HEK293T (cell line): ENCODE measurements at regions not wholly inside any gene's neighbourhood (a gene's known extent, or its start where the extent isn't known, plus 50 kb on each side); places are given as distances from the start of the nearest gene placed in this dataset.

Source experiments
- CTCF ChIA-PET: fragments of 350-600 bp; formaldehyde crosslinking; extraction: SDS; loops from one replicate; lab custom pipeline; 2021; ENCODE audit warnings: antibody characterized with exemption, inconsistent platforms; lab: Yijun Ruan, JAX
- POLR2A ChIA-PET: fragments of 350-600 bp; formaldehyde crosslinking; extraction: SDS; loops from one replicate; lab custom pipeline; 2020; ENCODE audit warnings: antibody characterized with exemption, inconsistent platforms; lab: Yijun Ruan, JAX
- DNase-seq: peaks from one replicate; pipeline ENCODE4 v3.0.0; 2012; ENCODE audit warnings: mixed read lengths; ENCODE audit errors: extremely low spot score
- ARNT ChIP-seq: fragments of 450-650 bp; IDR thresholded peaks from 2 replicates; pipeline ENCODE4 v1.6.1; 2017; ENCODE audit warnings: mild to moderate bottlenecking
- BHLHE40 ChIP-seq: fragments of 450-650 bp; IDR thresholded peaks from 2 replicates; pipeline ENCODE4 v1.6.1; 2016; ENCODE audit warnings: mild to moderate bottlenecking, moderate library complexity, borderline replicate concordance
- CTBP1 ChIP-seq: fragments of 450-650 bp; IDR thresholded peaks from 2 replicates; pipeline ENCODE4 v1.6.1; 2016; ENCODE audit warnings: borderline replicate concordance
- ELF4 ChIP-seq: fragments of 450-650 bp; IDR thresholded peaks from 2 replicates; pipeline ENCODE4 v1.6.1; 2017; ENCODE audit warnings: antibody characterized with exemption
- FOXA1 ChIP-seq: fragments of 450-650 bp; IDR thresholded peaks from 2 replicates; pipeline ENCODE4 v1.6.1; 2016; ENCODE audit warnings: mild to moderate bottlenecking
- FOXK2 ChIP-seq: fragments of 450-650 bp; IDR thresholded peaks from 2 replicates; pipeline ENCODE4 v1.6.1; 2016; ENCODE audit warnings: mild to moderate bottlenecking
- FOXM1 ChIP-seq: fragments of 450-650 bp; IDR thresholded peaks from 2 replicates; pipeline ENCODE4 v1.6.1; 2017; ENCODE audit warnings: mild to moderate bottlenecking, borderline replicate concordance
- HDGF ChIP-seq: fragments of 450-650 bp; IDR thresholded peaks from 2 replicates; pipeline ENCODE4 v1.6.1; 2017; ENCODE audit warnings: antibody characterized with exemption, borderline replicate concordance
- L3MBTL2 ChIP-seq: fragments of 450-650 bp; conservative IDR thresholded peaks from 2 replicates; pipeline ENCODE4 v1.6.1; 2016; ENCODE audit warnings: mild to moderate bottlenecking
- LEF1 ChIP-seq: fragments of 450-650 bp; IDR thresholded peaks from 2 replicates; pipeline ENCODE4 v1.6.1; 2017; ENCODE audit warnings: mild to moderate bottlenecking, borderline replicate concordance
- NFRKB ChIP-seq: fragments of 450-650 bp; IDR thresholded peaks from 2 replicates; pipeline ENCODE4 v1.6.1; 2016; ENCODE audit warnings: mild to moderate bottlenecking, moderate library complexity
- PKNOX1 ChIP-seq: fragments of 450-650 bp; IDR thresholded peaks from 2 replicates; pipeline ENCODE4 v1.6.1; 2016
- SP1 ChIP-seq: fragments of 450-650 bp; IDR thresholded peaks from 2 replicates; pipeline ENCODE4 v1.6.1; 2017
- SUZ12 ChIP-seq: fragments of 450-650 bp; IDR thresholded peaks from 2 replicates; pipeline ENCODE4 v1.6.1; 2016; ENCODE audit warnings: mild to moderate bottlenecking
- TARDBP ChIP-seq: fragments of 450-650 bp; IDR thresholded peaks from 2 replicates; pipeline ENCODE4 v1.6.1; 2016
- ZNF384 ChIP-seq: fragments of 450-650 bp; IDR thresholded peaks from 2 replicates; pipeline ENCODE4 v1.6.1; 2016

GRCh38 chr2:107430006-107430405, 396.7 kb upstream of the RGPD4 start:
- ChIA-PET CTCF (no interaction called here), POLR2A (no interaction called here)
- DNase-seq: no peak
- TF ChIP-seq FOXM1: no peak

GRCh38 chr2:107430596-107431266, 396.0 kb upstream of the RGPD4 start:
- TF ChIP-seq SP1 (no peak), SUZ12 (no peak), ELF4 (no peak), FOXA1 (no peak), CTBP1 (no peak), BHLHE40 (no peak), PKNOX1 (no peak), L3MBTL2 (no peak), ZNF384 (no peak), NFRKB (no peak)
- no peak for DNase-seq
- ChIA-PET CTCF (no interaction called here), POLR2A (no interaction called here)

DNA sequence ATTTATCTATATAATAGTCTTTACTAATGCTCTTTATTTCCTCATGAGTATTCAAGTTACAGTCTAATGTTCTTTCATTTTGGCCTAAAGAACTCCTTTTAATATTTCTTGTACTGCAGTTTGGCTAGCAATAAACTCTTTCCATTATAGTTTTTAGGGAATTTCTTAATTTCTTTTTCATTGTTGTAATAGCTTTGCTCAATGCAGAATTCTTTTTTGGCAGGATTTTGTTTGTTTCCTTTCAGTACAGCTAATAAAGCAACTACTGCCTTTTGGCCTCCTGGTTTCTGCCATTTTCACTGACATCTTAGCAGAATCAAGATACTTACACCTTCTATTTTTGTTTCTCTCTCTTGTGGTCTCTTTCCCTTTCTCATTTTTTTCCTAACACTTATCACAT, 390.4 kb upstream of the RGPD4 start:
- ChIA-PET CTCF (no interaction called here), POLR2A (no interaction called here)
- no peak for DNase-seq
- TF ChIP-seq LEF1 (no peak), ZNF384 (no peak), PKNOX1 (no peak)

- CTCF ChIA-PET: no interaction called here
- no peak for TF ChIP-seq LEF1
- POLR2A ChIA-PET: no interaction called here
- no peak for DNase-seq
These were observed 389.4 kb upstream of the RGPD4 start for GRCh38 chr2:107437265-107437664.

GRCh38 chr2:107437807-107438206, 388.9 kb upstream of the RGPD4 start:
- ChIA-PET CTCF (no interaction called here), POLR2A (no interaction called here)
- TF ChIP-seq SP1 (no peak), ARNT (no peak), L3MBTL2 (no peak)
- DNase-seq: no peak

DNA sequence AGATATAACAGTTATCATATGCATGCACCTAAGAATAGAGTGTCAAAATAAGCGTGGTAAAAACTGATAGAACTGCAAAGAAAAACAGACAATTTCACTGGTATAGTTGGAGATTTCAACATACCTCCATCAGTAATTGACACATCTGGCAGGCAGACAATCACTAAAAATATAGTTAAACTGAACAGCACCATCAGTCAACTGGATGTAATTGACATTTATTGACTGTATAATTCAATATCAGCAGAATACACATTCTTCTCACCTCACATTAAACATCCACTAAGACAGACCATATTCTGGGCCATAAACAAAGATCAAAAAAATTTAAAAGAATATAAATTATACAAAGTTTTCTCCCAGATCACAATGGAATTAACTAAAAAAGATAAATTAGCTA, 378.5 kb upstream of the RGPD4 start:
- ChIA-PET CTCF (no interaction called here), POLR2A (no interaction called here)
- no peak for DNase-seq
- TF ChIP-seq LEF1: no peak
- TF ChIP-seq BHLHE40: no peak
- TF ChIP-seq CTBP1: no peak
- TF ChIP-seq NFRKB: no peak
- no peak for TF ChIP-seq FOXA1
- TF ChIP-seq HDGF: no peak

- no peak for TF ChIP-seq PKNOX1
- TF ChIP-seq SP1: no peak
- DNase-seq: no peak
- CTCF ChIA-PET: no interaction called here
- POLR2A ChIA-PET: no interaction called here
These were observed 365.4 kb upstream of the RGPD4 start for GRCh38 chr2:107461301-107461700.

DNA sequence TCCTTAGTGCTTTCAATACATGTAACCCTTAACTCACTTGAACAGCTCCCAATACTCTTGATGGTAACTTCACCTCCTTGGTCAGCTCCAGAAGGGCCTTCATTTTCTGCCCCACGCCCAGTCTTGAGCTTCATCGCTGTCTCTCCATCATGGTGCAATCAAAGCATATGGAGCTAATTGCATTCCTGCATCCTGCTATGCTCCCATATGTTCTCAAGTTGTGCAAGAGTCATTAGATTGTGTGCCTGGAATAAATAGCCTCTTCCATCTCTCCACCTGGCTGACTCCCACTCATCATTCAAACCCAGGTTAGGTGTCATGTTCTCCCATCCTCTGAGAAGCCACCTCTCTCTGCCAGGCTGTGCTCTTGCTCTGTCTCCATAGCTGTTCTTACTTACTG, 364.5 kb upstream of the RGPD4 start:
- DNase-seq: no peak
- CTCF ChIA-PET: no interaction called here
- TF ChIP-seq FOXA1 (no peak), SUZ12 (no peak), CTBP1 (no peak), FOXM1 (no peak), NFRKB (no peak), LEF1 (no peak), ARNT (no peak)
- POLR2A ChIA-PET: no interaction called here

DNA sequence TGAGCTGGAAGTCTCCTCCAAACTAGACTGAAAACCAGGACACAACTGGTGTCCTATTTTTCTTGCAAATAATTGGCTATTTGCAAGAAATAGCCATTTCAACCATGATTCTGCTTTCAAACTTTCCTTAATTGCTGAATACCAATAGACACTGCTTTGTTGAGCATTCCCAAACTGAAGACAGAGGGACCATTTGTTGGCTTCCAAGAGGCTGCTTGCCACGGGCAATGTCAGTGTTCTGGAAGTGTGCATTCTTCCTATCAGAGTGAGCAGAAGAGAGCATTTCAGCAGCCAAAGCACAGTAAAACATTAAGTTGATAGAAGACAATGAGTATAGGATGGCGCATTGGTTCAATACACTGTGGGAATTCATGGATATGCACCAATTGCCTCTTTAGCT, 360.5 kb upstream of the RGPD4 start:
- ChIA-PET CTCF (no interaction called here), POLR2A (no interaction called here)
- TF ChIP-seq BHLHE40 (no peak), LEF1 (no peak), HDGF (no peak), SP1 (no peak), ZNF384 (no peak), ARNT (no peak), ELF4 (no peak), L3MBTL2 (no peak), PKNOX1 (no peak), TARDBP (no peak), FOXM1 (no peak), CTBP1 (no peak), FOXA1 (no peak), SUZ12 (no peak), FOXK2 (no peak), NFRKB (no peak)
- DNase-seq: no peak
